ENCODE measurements at regions not wholly inside any gene's neighbourhood (a gene's known extent, or its start where the extent isn't known, plus 50 kb on each side); places are given as distances from the start of the nearest gene placed in this dataset.

DNA sequence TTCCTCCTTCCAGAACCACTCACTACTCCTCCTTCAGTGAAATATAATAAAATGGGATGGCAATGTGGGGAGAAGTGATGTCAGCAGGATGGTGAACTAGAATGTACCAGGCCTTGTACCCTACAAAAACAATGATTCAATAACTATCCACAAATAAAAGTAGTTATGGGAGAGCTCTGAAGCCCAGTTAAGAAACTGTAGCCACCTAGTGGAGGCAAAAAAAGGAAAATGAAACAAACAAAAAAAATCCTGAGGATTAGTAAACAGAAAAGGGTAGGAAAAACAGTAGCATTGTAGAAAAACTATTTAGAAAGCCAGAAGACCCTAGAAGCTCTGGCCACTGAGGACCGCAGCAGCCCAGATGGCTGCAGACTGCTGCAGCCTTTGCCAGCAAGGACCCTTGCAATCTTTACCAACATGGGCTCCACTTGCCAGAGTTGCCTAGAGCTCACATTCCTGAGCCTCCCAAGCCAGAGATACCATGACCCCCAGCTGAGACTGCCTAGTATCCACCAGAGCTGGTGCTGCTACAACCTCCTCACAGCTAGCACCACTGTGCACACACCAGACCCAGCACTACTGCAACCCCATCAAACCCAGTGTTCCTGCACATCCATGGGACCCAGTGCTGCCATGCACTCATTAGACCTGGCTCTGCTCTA lies 259.7 kb upstream of the MSX2 start:
- TF ChIP-seq POLR2A (IDR thresholded peaks at IDR 0.05) = no peak
- TF ChIP-seq, protein P1, sequence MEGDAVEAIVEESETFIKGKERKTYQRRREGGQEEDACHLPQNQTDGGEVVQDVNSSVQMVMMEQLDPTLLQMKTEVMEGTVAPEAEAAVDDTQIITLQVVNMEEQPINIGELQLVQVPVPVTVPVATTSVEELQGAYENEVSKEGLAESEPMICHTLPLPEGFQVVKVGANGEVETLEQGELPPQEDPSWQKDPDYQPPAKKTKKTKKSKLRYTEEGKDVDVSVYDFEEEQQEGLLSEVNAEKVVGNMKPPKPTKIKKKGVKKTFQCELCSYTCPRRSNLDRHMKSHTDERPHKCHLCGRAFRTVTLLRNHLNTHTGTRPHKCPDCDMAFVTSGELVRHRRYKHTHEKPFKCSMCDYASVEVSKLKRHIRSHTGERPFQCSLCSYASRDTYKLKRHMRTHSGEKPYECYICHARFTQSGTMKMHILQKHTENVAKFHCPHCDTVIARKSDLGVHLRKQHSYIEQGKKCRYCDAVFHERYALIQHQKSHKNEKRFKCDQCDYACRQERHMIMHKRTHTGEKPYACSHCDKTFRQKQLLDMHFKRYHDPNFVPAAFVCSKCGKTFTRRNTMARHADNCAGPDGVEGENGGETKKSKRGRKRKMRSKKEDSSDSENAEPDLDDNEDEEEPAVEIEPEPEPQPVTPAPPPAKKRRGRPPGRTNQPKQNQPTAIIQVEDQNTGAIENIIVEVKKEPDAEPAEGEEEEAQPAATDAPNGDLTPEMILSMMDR (IDR thresholded peaks at IDR 0.05) = no peak
- TF ChIP-seq POLR2AphosphoS5 (IDR thresholded peaks at IDR 0.05) = no peak

All from gastroesophageal sphincter (tissue), 3 donors.